Endothelial cell of umbilical vein (primary cell): ENCODE measurements at regions not wholly inside any gene's neighbourhood (a gene's known extent, or its start where the extent isn't known, plus 50 kb on each side); places are given as distances from the start of the nearest gene placed in this dataset.

Experiments
- BruUV-seq: library from RNA; stranded (reverse); fragments of 400-500 nt; replicated peaks from 2 replicates; lab custom pipeline; 2021; lab: Mats Ljungman, UMichigan
- CTCF ChIA-PET: fragments of 300-600, 350-600 bp; sonication (Branson Sonifier 250); formaldehyde crosslinking; loops from one replicate; lab custom pipeline; 2021; ENCODE audit warnings: antibody characterized with exemption, inconsistent platforms; lab: Charles Lee
- POLR2A ChIA-PET: fragments of 300-600, 350-600 bp; sonication (Branson Sonifier 250); formaldehyde crosslinking; loops from one replicate; lab custom pipeline; 2021; ENCODE audit warnings: antibody characterized with exemption, inconsistent platforms; lab: Charles Lee
- DNase-seq: peaks from one replicate; pipeline ENCODE4 v3.0.0-alpha.2; 2011; ENCODE audit warnings: low read depth, low spot score
- FAIRE-seq: peaks from 2 replicates; lab custom pipeline; 2011; peaks lifted over from hg19 to GRCh38; lab: Jason Lieb, UNC
- H2AFZ ChIP-seq: 2 replicates; pipeline ENCODE4 v1.6.0; 2012; ENCODE audit warnings: low read depth, low read length, control low read depth, inconsistent platforms
- H3K27ac ChIP-seq: 2 replicates; pipeline ENCODE4 v1.5.1; 2011; ENCODE audit warnings: low read depth, mild to moderate bottlenecking, control low read depth, low read length, moderate library complexity; ENCODE audit not compliant: insufficient read depth
- H3K27me3 ChIP-seq, 2 experiments: 2 replicates each; pipeline versions ENCODE4 v1.6.0 to v1.6.1; 2011; ENCODE audit warnings: low read length in 2 of 2, mixed read lengths in 1 of 2; ENCODE audit not compliant: control insufficient read depth in 2 of 2, insufficient read depth in 2 of 2
- H3K36me3 ChIP-seq, 2 experiments: 2 replicates in 1 of 2; 3 replicates in 1 of 2; pipeline ENCODE4 v1.5.1; 2011; ENCODE audit warnings: low read length in 2 of 2, mild to moderate bottlenecking in 1 of 2, moderate library complexity in 1 of 2; ENCODE audit not compliant: control insufficient read depth in 2 of 2, insufficient read depth in 2 of 2; ENCODE audit errors: extremely low read depth in 1 of 2
- H3K4me1 ChIP-seq: 3 replicates; pipeline ENCODE4 v1.5.1; 2011; ENCODE audit warnings: mild to moderate bottlenecking, low read length; ENCODE audit not compliant: control insufficient read depth, insufficient read depth; ENCODE audit errors: extremely low read depth
- H3K4me2 ChIP-seq: 2 replicates; pipeline ENCODE4 v1.6.1; 2011; ENCODE audit warnings: low read length, control low read depth, mixed read lengths; ENCODE audit not compliant: insufficient read depth
- H3K4me3 ChIP-seq, 3 experiments: fragments of 200-600 bp in 1 of 3; sonication (generic), shearing (Covaris generic) in 1 of 3; replicated peaks in 1 of 3; 2 replicates each; pipeline ENCODE4 v1.5.1; 2011 to 2016; ENCODE audit warnings: control low read depth in 3 of 3, low read length in 3 of 3, mild to moderate bottlenecking in 2 of 3, inconsistent platforms in 1 of 3, low read depth in 1 of 3, moderate library complexity in 1 of 3; ENCODE audit not compliant: insufficient read depth in 1 of 3
- H3K79me2 ChIP-seq: 2 replicates; pipeline ENCODE4 v1.6.0; 2012; ENCODE audit warnings: low read length, inconsistent platforms; ENCODE audit not compliant: control insufficient read depth, insufficient read depth
- H3K9ac ChIP-seq: replicated peaks from 2 replicates; pipeline ENCODE3; 2011; ENCODE audit warnings: low read length, control low read depth; ENCODE audit not compliant: insufficient read depth; ENCODE audit errors: extremely low read depth
- H3K9me1 ChIP-seq: replicated peaks from 3 replicates; pipeline ENCODE4 v1.6.0; 2011; ENCODE audit warnings: mild to moderate bottlenecking, low read length; ENCODE audit not compliant: control insufficient read depth, insufficient read depth; ENCODE audit errors: extremely low read depth
- H3K9me3 ChIP-seq: replicated peaks from 2 replicates; pipeline ENCODE4 v1.5.1; 2012; ENCODE audit warnings: low read length, inconsistent platforms; ENCODE audit not compliant: control insufficient read depth, insufficient read depth
- H4K20me1 ChIP-seq: replicated peaks from 2 replicates; pipeline ENCODE3; 2011; ENCODE audit warnings: mild to moderate bottlenecking, low read length; ENCODE audit not compliant: control insufficient read depth, insufficient read depth; ENCODE audit errors: extremely low read depth
- CTCF ChIP-seq, 2 donors: IDR thresholded peaks; 1 replicate in 1 of 2; 2 replicates in 1 of 2; pipeline ENCODE4 v1.5.1; 2011; ENCODE audit warnings: low read length in 2 of 2, mild to moderate bottlenecking in 2 of 2, moderate library complexity in 2 of 2, control low read depth in 1 of 2, inconsistent platforms in 1 of 2, low read depth in 1 of 2; ENCODE audit not compliant: insufficient read depth in 1 of 2; ENCODE audit errors: extremely low read depth in 1 of 2
- EZH2 ChIP-seq: IDR thresholded peaks from 2 replicates; pipeline ENCODE4 v1.6.1; 2012; ENCODE audit warnings: borderline replicate concordance, low read depth, mild to moderate bottlenecking, moderate library complexity, low read length, inconsistent platforms; ENCODE audit not compliant: severe bottlenecking
- FOS ChIP-seq: IDR thresholded peaks from 2 replicates; pipeline ENCODE4 v1.6.1; 2011; ENCODE audit warnings: mild to moderate bottlenecking, low read length, moderate library complexity, borderline replicate concordance; ENCODE audit not compliant: insufficient read depth
- GATA2 ChIP-seq: IDR thresholded peaks from 2 replicates; pipeline ENCODE4 v1.7.0; 2011; ENCODE audit warnings: low read depth, mild to moderate bottlenecking, moderate library complexity, mixed read lengths, low read length; ENCODE audit not compliant: insufficient read length, insufficient read depth
- JUN ChIP-seq: IDR thresholded peaks from 2 replicates; pipeline ENCODE4 v1.6.1; 2011; ENCODE audit warnings: borderline replicate concordance, low read depth; ENCODE audit not compliant: insufficient read length, insufficient read depth
- MAX ChIP-seq: IDR thresholded peaks from 2 replicates; pipeline ENCODE4 v1.6.1; 2011; ENCODE audit not compliant: insufficient read depth, insufficient read length
- MYC ChIP-seq: IDR thresholded peaks from one replicate; pipeline ENCODE4 v1.6.1; 2011; ENCODE audit warnings: mild to moderate bottlenecking, low read depth, low read length
- POLR2A ChIP-seq: IDR thresholded peaks from 2 replicates; pipeline ENCODE4 v1.6.1; 2012; ENCODE audit warnings: low read depth, mild to moderate bottlenecking, control low read depth, low read length
- POLR2AphosphoS5 ChIP-seq: IDR thresholded peaks from 2 replicates; pipeline ENCODE4 v1.6.1; 2012; ENCODE audit warnings: low read depth, mild to moderate bottlenecking, control low read depth, low read length, moderate library complexity; ENCODE audit not compliant: insufficient read depth
- dilution Hi-C: fragments of 300-500 bp; cut with MboI; formaldehyde crosslinking; loops from one replicate; pipeline ENCODE4 v1.15.0; 2019; ENCODE audit warnings: low sequenced_read_pairs; ENCODE audit not compliant: extremely low pct_ligation_motif_present
- intact Hi-C: fragments of 100-400 bp; cut with micrococcal nuclease; formaldehyde crosslinking; loops from one replicate; pipeline ENCODE4 v1.10.0; 2022

GRCh38 chr19:32130332-32130731, 215.1 kb upstream of the ZNF507 start:
- no peaks in the 10 kb centered on the region for H3K9me1 ChIP-seq
- H3K27me3 ChIP-seq: no peaks in the 10 kb centered on the region
- H3K36me3 ChIP-seq: no peaks in the 10 kb centered on the region
- intact Hi-C loops (no loop called here), dilution Hi-C loops (no loop called here)
- H3K27ac ChIP-seq: no peak overlapping the region
- no peaks in the 10 kb centered on the region for H4K20me1 ChIP-seq
- no peak overlapping the region for H3K9ac ChIP-seq
- FAIRE-seq (no peak), DNase-seq (no peak)
- no peak overlapping the region for H2AFZ ChIP-seq
- H3K4me3 ChIP-seq: no peak overlapping the region
- BruUV-seq: no TSS peak
- no peaks in the 10 kb centered on the region for H3K9me3 ChIP-seq
- POLR2A ChIA-PET: no interaction called here
- no peak for TF ChIP-seq FOS
- no peak for TF ChIP-seq CTCF (IDR thresholded peaks at IDR 0.05; ENCODE audit: extremely low read depth in 1 of 2, insufficient read depth in 1 of 2, low read depth in 1 of 2, low read length in 2 of 2)
- TF ChIP-seq EZH2: no peak
- TF ChIP-seq POLR2AphosphoS5: no peak
- TF ChIP-seq JUN: no peak
- TF ChIP-seq MYC: no peak
- TF ChIP-seq MAX: no peak
- no peak overlapping the region for H3K4me2 ChIP-seq
- no peaks in the 10 kb centered on the region for H3K79me2 ChIP-seq
- H3K4me1 ChIP-seq: no peaks in the 10 kb centered on the region
- CTCF ChIA-PET: no interaction called here

GRCh38 chr19:32131005-32131404, 214.4 kb upstream of the ZNF507 start:
- H3K27ac ChIP-seq: no peak overlapping the region
- H3K79me2 ChIP-seq: no peaks in the 10 kb centered on the region
- no peak overlapping the region for H3K4me3 ChIP-seq
- no peaks in the 10 kb centered on the region for H4K20me1 ChIP-seq
- TF ChIP-seq JUN: no peak
- TF ChIP-seq FOS: no peak
- TF ChIP-seq GATA2: no peak
- no peak for TF ChIP-seq POLR2AphosphoS5
- TF ChIP-seq POLR2A: no peak
- no peak for TF ChIP-seq EZH2
- no peak for TF ChIP-seq MAX
- no peak for TF ChIP-seq MYC
- TF ChIP-seq CTCF (IDR thresholded peaks at IDR 0.05; ENCODE audit: extremely low read depth in 1 of 2, insufficient read depth in 1 of 2, low read depth in 1 of 2, low read length in 2 of 2): no peak
- H3K9me3 ChIP-seq: no peaks in the 10 kb centered on the region
- no TSS peak for BruUV-seq
- H3K27me3 ChIP-seq: no peaks in the 10 kb centered on the region
- DNase-seq: no peak
- no peak overlapping the region for H3K9ac ChIP-seq
- ChIA-PET CTCF (no interaction called here), POLR2A (no interaction called here)
- H3K4me2 ChIP-seq: no peak overlapping the region
- dilution Hi-C loops (no loop called here), intact Hi-C loops (no loop called here)
- H3K36me3 ChIP-seq: no peaks in the 10 kb centered on the region
- H3K9me1 ChIP-seq: no peaks in the 10 kb centered on the region
- FAIRE-seq: no peak
- H2AFZ ChIP-seq: no peak overlapping the region
- no peaks in the 10 kb centered on the region for H3K4me1 ChIP-seq
